MV-4-11 (cell line): ENCODE measurements at regions not wholly inside any gene's neighbourhood (a gene's known extent, or its start where the extent isn't known, plus 50 kb on each side); places are given as distances from the start of the nearest gene placed in this dataset.
"Not testable (repeated sequence)": the region's sequence is repeated elsewhere in the genome, so short reads cannot be mapped to it uniquely, and the experiment has no call there.

Source experiments
- DNase-seq: peaks from one replicate; lab custom pipeline; 2025; lab: John Stamatoyannopoulos, UW

- DNase-seq = no peak
Observed at GRCh38 chr20:7792150-7792869, 147.9 kb downstream of the HAO1 start.

DNA sequence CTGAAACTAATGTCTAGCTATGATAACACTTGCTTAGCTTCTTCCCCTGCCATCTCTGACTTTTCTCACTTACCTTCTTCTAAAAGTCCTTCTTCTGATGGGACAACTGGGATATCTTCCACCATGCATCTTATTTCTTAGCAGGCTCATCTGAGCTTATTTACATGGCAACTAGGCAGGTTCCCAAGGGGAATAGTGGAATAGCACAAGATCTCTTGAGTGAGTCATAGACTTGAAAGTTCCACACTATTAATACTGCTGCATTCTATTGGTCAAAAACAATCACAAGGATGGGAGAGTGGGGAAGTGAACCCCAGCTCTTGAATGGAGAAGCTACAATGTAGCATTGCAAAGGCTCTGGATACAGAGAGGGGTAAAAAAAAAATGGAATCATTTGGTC is 142.1 kb downstream of the HAO1 start:
- DNase-seq = no peak

DNA sequence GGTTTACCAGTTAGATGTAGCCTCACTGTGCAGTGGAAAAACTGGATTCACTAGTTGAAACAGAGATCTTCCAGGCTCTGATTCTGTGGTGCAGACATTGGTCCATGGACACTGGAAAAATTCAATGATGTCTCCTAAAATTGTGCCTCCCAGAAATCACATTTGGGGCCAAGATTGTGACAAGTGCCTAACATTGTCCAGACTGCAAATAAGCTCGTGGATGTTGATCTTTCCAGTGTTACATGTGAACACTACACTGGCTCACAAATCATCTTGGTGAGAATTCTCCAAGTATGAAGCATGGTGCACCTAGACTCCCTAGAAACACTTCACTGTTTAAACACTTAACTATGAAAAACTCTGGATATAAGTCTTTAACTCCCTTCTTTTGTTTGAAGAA is 140.4 kb downstream of the HAO1 start:
- no peak for DNase-seq

GRCh38 chr20:7803411-7804151 is 136.7 kb downstream of the HAO1 start:
- DNase-seq = not testable (repeated sequence)

DNA sequence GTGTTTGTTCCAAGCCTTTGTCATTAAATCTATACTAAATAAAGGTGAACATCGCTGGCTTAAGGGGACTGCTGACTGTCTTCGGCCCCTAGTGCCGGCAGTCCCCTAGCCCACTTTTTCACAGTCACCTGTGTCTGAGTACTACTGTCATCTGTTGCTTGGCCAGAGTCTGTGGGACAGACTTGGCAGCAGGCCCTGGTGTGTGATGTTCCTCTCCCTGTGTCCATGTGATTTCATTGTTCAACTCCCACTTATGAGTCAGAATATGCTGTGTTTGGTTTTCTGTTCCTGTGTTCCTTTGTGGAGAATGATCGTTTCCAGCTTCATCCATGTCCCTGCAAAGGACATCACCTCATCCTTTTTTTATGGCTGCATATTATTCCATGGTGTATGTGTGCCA is 133.4 kb downstream of the HAO1 start:
- DNase-seq = no peak

DNA sequence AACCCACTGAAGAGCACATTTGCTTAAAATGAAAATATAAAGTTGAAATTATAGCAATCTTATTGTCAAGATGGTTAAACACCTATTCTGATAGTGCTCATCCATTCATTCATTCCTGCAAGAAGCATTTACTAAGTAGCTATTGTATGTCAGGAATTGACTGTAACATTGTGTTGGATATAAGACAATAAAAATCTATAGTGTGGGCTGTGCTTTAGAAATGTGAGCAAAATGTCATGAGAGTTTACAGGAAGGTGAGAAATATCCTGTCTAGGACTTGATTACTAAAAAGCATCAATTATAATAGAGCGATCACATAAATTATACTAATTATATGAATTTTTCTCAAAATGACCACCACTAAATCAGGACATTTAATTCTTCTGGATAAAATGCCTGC is 123.0 kb downstream of the HAO1 start:
- no peak for DNase-seq

- no peak for DNase-seq
Observed at GRCh38 chr20:7818477-7818876, 121.8 kb downstream of the HAO1 start.

DNA sequence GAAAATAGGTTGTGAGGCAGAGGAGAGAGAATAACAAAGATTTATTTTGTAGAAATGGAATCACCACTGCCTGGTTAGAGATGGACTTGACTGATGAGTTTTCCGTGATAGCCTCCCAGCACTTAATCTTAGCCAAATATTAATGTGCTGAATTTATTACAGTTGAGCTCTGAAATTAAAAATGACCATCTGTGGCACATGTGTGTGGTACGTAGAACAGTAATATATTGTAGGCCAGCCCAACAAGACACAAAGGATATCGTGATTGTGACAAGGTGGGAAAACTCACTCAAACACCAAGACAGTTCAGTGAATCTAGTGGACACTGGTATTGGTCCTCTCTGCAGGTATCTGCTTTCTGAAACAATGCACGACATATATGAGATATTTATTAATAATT is 119.4 kb downstream of the HAO1 start:
- no peak for DNase-seq

- no peak for DNase-seq
Observed at GRCh38 chr20:7822772-7823171, 117.5 kb downstream of the HAO1 start.

- no peak for DNase-seq
Observed at GRCh38 chr20:7828437-7828836, 111.8 kb downstream of the HAO1 start.

GRCh38 chr20:7829031-7829430 is 111.2 kb downstream of the HAO1 start:
- DNase-seq = no peak

- no peak for DNase-seq
Observed at GRCh38 chr20:7829776-7830175, 110.5 kb downstream of the HAO1 start.
